Liver (tissue), 3 donors: ENCODE measurements at regions not wholly inside any gene's neighbourhood (a gene's known extent, or its start where the extent isn't known, plus 50 kb on each side); places are given as distances from the start of the nearest gene placed in this dataset.
"Not testable (repeated sequence)": the region's sequence is repeated elsewhere in the genome, so short reads cannot be mapped to it uniquely, and the experiment has no call there.

ENCODE experiments used
- JUND ChIP-seq, 2 donors: IDR thresholded peaks; 2 replicates each; pipeline ENCODE4 v1.6.1; 2016; ENCODE audit warnings: antibody characterized with exemption in 2 of 2
- RAD21 ChIP-seq, 2 donors: IDR thresholded peaks; 2 replicates each; pipeline ENCODE4 v1.6.1; 2016; ENCODE audit warnings: antibody characterized with exemption in 2 of 2, mild to moderate bottlenecking in 2 of 2
- SP1 ChIP-seq: IDR thresholded peaks from 2 replicates; pipeline ENCODE4 v1.6.1; 2018; ENCODE audit warnings: antibody characterized with exemption, mild to moderate bottlenecking
- TAF1 ChIP-seq: conservative IDR thresholded peaks from 2 replicates; pipeline ENCODE4 v1.6.1; 2016; ENCODE audit warnings: antibody characterized with exemption, mild to moderate bottlenecking
- TF ChIP-seq, protein P1 (sequence below): IDR thresholded peaks from 2 replicates; pipeline ENCODE4 v1.6.1; 2016; ENCODE audit warnings: antibody characterized with exemption, mild to moderate bottlenecking
- TF ChIP-seq, protein P2 (sequence below): fragments of 150-350 bp; IDR thresholded peaks from 2 replicates; pipeline ENCODE4 v1.5.1; 2017; ENCODE audit warnings: improper control_type of control experiment, low read depth, low read length; ENCODE audit not compliant: missing input control
- donor health status: healthy.
- donor health status: healthy.

DNA sequence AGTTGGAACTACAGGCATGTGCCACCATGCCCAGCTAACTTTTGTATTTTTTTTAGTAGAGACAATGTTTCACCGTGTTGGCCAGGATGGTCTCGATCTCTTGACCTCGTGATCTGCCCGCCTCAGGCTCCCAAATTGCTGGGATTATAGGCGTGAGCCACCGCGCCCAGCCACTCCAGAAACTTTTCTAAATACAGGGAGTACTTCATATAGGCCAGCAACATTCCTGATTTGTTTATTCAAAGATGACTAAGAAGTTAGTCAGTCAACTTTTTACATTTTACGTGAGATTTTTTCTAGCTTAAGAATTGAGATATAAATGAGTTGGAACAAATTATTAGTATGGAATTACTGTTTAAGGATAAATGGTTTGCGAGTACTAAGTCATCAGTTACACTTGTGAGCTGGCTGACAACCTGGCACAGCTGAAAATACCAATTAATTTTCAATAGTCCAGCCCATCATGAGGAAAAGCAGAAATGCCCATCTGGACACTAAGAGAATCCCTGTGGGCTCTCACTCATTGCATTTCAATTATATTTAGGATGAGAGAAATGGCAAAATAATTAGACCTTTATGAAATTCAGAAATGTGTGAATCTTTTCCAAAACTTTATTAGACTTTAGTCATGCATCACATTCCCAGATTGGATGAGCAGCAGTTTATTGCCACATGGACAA lies 430.8 kb upstream of the SPATA31A3 start:
- TF ChIP-seq, protein P1, sequence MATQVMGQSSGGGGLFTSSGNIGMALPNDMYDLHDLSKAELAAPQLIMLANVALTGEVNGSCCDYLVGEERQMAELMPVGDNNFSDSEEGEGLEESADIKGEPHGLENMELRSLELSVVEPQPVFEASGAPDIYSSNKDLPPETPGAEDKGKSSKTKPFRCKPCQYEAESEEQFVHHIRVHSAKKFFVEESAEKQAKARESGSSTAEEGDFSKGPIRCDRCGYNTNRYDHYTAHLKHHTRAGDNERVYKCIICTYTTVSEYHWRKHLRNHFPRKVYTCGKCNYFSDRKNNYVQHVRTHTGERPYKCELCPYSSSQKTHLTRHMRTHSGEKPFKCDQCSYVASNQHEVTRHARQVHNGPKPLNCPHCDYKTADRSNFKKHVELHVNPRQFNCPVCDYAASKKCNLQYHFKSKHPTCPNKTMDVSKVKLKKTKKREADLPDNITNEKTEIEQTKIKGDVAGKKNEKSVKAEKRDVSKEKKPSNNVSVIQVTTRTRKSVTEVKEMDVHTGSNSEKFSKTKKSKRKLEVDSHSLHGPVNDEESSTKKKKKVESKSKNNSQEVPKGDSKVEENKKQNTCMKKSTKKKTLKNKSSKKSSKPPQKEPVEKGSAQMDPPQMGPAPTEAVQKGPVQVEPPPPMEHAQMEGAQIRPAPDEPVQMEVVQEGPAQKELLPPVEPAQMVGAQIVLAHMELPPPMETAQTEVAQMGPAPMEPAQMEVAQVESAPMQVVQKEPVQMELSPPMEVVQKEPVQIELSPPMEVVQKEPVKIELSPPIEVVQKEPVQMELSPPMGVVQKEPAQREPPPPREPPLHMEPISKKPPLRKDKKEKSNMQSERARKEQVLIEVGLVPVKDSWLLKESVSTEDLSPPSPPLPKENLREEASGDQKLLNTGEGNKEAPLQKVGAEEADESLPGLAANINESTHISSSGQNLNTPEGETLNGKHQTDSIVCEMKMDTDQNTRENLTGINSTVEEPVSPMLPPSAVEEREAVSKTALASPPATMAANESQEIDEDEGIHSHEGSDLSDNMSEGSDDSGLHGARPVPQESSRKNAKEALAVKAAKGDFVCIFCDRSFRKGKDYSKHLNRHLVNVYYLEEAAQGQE: not testable (repeated sequence)
- not testable (repeated sequence) for TF ChIP-seq RAD21 (IDR thresholded peaks at IDR 0.05); SP1; JUND (IDR thresholded peaks at IDR 0.05); TAF1
- TF ChIP-seq, protein P2, sequence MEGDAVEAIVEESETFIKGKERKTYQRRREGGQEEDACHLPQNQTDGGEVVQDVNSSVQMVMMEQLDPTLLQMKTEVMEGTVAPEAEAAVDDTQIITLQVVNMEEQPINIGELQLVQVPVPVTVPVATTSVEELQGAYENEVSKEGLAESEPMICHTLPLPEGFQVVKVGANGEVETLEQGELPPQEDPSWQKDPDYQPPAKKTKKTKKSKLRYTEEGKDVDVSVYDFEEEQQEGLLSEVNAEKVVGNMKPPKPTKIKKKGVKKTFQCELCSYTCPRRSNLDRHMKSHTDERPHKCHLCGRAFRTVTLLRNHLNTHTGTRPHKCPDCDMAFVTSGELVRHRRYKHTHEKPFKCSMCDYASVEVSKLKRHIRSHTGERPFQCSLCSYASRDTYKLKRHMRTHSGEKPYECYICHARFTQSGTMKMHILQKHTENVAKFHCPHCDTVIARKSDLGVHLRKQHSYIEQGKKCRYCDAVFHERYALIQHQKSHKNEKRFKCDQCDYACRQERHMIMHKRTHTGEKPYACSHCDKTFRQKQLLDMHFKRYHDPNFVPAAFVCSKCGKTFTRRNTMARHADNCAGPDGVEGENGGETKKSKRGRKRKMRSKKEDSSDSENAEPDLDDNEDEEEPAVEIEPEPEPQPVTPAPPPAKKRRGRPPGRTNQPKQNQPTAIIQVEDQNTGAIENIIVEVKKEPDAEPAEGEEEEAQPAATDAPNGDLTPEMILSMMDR: not testable (repeated sequence)
